HEK293T (cell line): ENCODE measurements at regions not wholly inside any gene's neighbourhood (a gene's known extent, or its start where the extent isn't known, plus 50 kb on each side); places are given as distances from the start of the nearest gene placed in this dataset.

Source experiments
- ARNT ChIP-seq: fragments of 450-650 bp; IDR thresholded peaks from 2 replicates; pipeline ENCODE4 v1.6.1; 2017; ENCODE audit warnings: mild to moderate bottlenecking
- BHLHE40 ChIP-seq: fragments of 450-650 bp; IDR thresholded peaks from 2 replicates; pipeline ENCODE4 v1.6.1; 2016; ENCODE audit warnings: mild to moderate bottlenecking, moderate library complexity, borderline replicate concordance
- CTBP1 ChIP-seq: fragments of 450-650 bp; IDR thresholded peaks from 2 replicates; pipeline ENCODE4 v1.6.1; 2016; ENCODE audit warnings: borderline replicate concordance
- FOXA1 ChIP-seq: fragments of 450-650 bp; IDR thresholded peaks from 2 replicates; pipeline ENCODE4 v1.6.1; 2016; ENCODE audit warnings: mild to moderate bottlenecking
- FOXK2 ChIP-seq: fragments of 450-650 bp; IDR thresholded peaks from 2 replicates; pipeline ENCODE4 v1.6.1; 2016; ENCODE audit warnings: mild to moderate bottlenecking
- HDGF ChIP-seq: fragments of 450-650 bp; IDR thresholded peaks from 2 replicates; pipeline ENCODE4 v1.6.1; 2017; ENCODE audit warnings: antibody characterized with exemption, borderline replicate concordance
- L3MBTL2 ChIP-seq: fragments of 450-650 bp; conservative IDR thresholded peaks from 2 replicates; pipeline ENCODE4 v1.6.1; 2016; ENCODE audit warnings: mild to moderate bottlenecking
- LEF1 ChIP-seq: fragments of 450-650 bp; IDR thresholded peaks from 2 replicates; pipeline ENCODE4 v1.6.1; 2017; ENCODE audit warnings: mild to moderate bottlenecking, borderline replicate concordance
- NFRKB ChIP-seq: fragments of 450-650 bp; IDR thresholded peaks from 2 replicates; pipeline ENCODE4 v1.6.1; 2016; ENCODE audit warnings: mild to moderate bottlenecking, moderate library complexity
- PKNOX1 ChIP-seq: fragments of 450-650 bp; IDR thresholded peaks from 2 replicates; pipeline ENCODE4 v1.6.1; 2016

- TF ChIP-seq FOXA1 (no peak), BHLHE40 (no peak), NFRKB (no peak), ARNT (no peak), CTBP1 (no peak), HDGF (no peak), FOXK2 (no peak), PKNOX1 (no peak), L3MBTL2 (no peak), LEF1 (no peak)
These were observed 106.1 kb upstream of the RGMA start for GRCh38 chr15:93195109-93195508.
